NCI-H345 (cell line): ENCODE measurements at regions not wholly inside any gene's neighbourhood (a gene's known extent, or its start where the extent isn't known, plus 50 kb on each side); places are given as distances from the start of the nearest gene placed in this dataset.
A peak's percentile ranks its signal among the peaks of the same experiment; 100 is the strongest.

Source experiments
- DNase-seq: peaks from one replicate; lab custom pipeline; 2025; lab: John Stamatoyannopoulos, UW

DNA sequence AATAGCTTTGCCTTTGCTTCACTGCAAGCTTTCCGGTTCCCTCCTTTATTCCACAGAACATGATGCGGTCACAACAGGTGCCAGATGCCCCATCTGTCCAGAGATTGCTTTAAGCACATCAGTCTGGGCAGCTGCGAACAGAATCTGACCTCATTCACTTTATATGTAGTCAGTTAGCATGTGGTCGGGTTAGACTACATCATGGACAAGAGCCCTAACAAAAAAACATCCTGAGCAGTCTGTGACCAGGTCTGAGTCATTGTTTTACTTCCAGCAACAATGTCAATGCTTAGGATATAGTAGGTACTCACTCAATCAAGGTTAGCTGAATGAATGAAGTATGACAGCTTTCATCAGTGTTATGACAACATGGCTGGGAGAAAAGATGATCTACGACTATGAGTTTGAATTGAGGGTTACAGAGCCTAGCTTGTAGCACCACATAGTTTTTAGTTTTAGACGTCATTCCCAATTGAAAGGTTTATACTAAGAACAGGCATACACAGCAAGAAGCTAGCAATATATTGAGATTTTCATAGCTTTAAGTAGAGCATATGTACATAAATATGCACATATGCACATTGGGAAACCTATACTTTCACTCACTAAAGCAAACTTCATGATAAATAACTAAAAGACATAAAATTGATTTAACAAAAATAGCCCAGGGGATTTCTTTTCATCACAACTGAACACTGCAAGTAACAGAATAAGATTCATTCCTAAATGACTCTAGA, 64.2 kb upstream of the TMCC3 start:
- DNase-seq: no peak

DNA sequence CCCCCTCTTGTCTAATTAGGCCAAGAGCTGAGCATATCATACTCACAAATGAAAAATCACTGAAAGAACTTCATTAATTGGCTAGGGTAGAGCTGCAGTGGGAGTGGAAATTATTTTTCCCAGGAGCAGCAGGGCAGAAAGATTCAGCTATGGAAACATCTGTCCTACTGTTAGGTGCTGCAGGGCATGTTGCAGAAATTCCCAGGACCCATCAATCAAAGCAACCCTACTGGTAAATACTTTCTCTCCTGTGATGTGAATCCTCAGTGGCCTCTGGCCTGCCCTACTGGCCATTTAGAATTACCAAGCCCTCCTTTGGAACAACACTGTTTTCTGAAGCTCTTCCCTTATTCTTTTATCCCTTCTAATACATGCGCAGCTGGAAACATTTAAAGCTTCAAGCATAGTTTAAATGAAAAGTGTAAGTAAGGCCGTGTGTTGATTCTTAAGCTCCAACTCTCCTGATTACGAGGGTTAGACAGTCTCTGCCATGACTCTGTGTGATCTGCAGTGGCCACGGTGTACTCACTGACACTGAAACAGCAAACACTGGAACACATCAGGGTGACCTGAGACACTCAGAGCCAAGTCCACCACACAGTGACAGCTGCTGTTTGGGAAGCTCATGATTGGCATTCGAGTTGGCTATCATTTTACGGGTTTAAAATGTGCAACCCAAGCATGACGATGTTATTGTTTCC, 62.6 kb upstream of the TMCC3 start:
- DNase-seq: no peak

DNA sequence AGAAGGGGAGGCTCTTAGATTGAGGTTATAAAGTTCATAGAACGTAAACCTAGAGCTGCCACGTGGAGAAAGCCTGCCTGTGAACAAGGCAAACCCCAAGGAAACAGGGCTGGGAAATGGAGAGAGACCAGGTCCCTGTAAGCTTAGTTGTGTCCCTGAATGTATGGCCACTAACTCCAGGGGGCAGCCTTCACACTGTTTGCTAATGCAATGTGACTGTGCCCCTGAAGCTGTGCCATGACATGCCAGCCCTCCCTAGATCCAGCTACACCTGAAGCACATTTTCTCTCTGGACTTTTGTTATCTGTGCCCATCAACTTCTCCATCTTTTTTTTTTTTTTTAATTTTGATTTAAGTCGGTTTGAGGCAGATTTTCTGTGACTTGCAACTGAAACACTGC, 60.6 kb upstream of the TMCC3 start:
- peak; percentile 10 for DNase-seq

- DNase-seq: no peak
Measured at GRCh38 chr12:94707892-94708291, 57.5 kb upstream of the TMCC3 start.

- no peak for DNase-seq
Measured at GRCh38 chr12:94707036-94707435, 56.7 kb upstream of the TMCC3 start.

- DNase-seq: no peak
Measured at GRCh38 chr12:94706250-94706661, 55.9 kb upstream of the TMCC3 start.

DNA sequence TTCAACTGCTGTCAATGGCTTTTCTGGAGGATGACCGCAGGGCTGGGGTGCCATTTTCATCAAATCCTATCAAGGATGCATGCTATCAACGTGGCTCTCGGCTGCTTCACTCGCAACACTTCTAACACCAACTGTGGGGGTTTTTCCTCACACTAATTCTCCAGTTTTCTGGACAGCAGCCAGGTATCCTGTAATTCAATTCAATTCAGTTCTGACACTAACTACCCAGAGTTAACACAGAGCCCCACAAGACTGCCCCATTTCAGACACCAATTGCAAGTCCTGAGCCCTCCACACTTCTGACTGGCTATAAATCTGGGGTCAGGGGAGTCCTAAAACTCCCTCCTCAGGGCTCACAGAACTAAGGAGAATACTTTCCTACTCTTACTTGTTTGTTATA, 55.3 kb upstream of the TMCC3 start:
- no peak for DNase-seq

GRCh38 chr12:94704452-94705306, 54.3 kb upstream of the TMCC3 start:
- DNase-seq: peak; percentile 44

DNA sequence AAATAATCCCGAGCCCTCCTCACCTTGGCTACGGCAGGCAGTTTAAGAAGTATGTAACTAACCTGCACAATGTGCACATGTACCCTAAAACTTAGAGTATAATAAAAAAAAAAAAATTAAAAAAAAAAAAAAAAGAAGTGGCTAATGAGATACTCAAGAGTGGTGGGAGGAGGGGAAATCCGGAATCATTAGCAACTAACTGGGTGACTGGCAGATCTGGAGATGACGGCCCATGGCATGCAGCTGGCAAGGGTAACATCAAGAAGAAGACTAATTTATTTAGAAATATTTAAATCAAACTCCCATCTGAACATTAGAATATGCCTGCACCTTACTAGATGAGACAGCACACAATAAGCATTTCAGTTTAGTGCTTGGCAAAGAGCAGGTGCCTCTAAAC, 52.3 kb upstream of the TMCC3 start:
- DNase-seq: no peak

GRCh38 chr12:94701711-94702110, 51.4 kb upstream of the TMCC3 start:
- no peak for DNase-seq

GRCh38 chr12:94700662-94701061, 50.3 kb upstream of the TMCC3 start:
- DNase-seq: no peak
